H1 (cell line): ENCODE measurements at regions not wholly inside any gene's neighbourhood (a gene's known extent, or its start where the extent isn't known, plus 50 kb on each side); places are given as distances from the start of the nearest gene placed in this dataset.

Source experiments
- CTCF ChIA-PET: fragments of 300-600 bp; sonication (Branson Sonifier 250); formaldehyde crosslinking; loops from one replicate; lab custom pipeline; 2021; ENCODE audit not compliant: partially characterized antibody; lab: Charles Lee
- POLR2A ChIA-PET: fragments of 300-600 bp; sonication (Branson Sonifier 250); formaldehyde crosslinking; loops from one replicate; lab custom pipeline; 2021; ENCODE audit warnings: inconsistent platforms; ENCODE audit not compliant: partially characterized antibody; lab: Charles Lee
- DNase-seq, 2 experiments: peaks; one replicate each; pipeline versions ENCODE4 v3.0.0 to v3.0.0-alpha.2; 2010 to 2022; ENCODE audit warnings: low spot score in 2 of 2, low read depth in 1 of 2, mixed read lengths in 1 of 2
- FAIRE-seq: peaks from 2 replicates; lab custom pipeline; 2011; peaks lifted over from hg19 to GRCh38; lab: Jason Lieb, UNC
- H2AFZ ChIP-seq: 2 replicates; pipeline ENCODE4 v1.8.1; 2012; ENCODE audit warnings: low read length, inconsistent platforms
- H2AK5ac ChIP-seq: 2 replicates; pipeline ENCODE4 v1.6.1; 2013; ENCODE audit warnings: low read depth, low read length
- H2BK120ac ChIP-seq: replicated peaks from 2 replicates; pipeline ENCODE3; 2013; ENCODE audit warnings: low read depth, low read length, inconsistent platforms
- H2BK12ac ChIP-seq: 2 replicates; pipeline ENCODE4 v1.6.1; 2013; ENCODE audit warnings: low read depth, low read length
- H2BK15ac ChIP-seq: 2 replicates; pipeline ENCODE4 v1.6.1; 2013; ENCODE audit warnings: low read length
- H2BK20ac ChIP-seq: 2 replicates; pipeline ENCODE4 v1.6.1; 2013; ENCODE audit warnings: low read length
- H2BK5ac ChIP-seq: 2 replicates; pipeline ENCODE4 v1.6.1; 2013; ENCODE audit warnings: low read depth, low read length
- H3K14ac ChIP-seq: 2 replicates; pipeline ENCODE4 v1.6.1; 2013; ENCODE audit warnings: inconsistent platforms; ENCODE audit not compliant: insufficient read length
- H3K18ac ChIP-seq: 2 replicates; pipeline ENCODE4 v1.6.1; 2013; ENCODE audit warnings: low read length; ENCODE audit errors: extremely low read depth
- H3K23ac ChIP-seq: 2 replicates; pipeline ENCODE4 v1.6.1; 2013; ENCODE audit warnings: inconsistent platforms; ENCODE audit not compliant: insufficient read length
- H3K23me2 ChIP-seq: 2 replicates; pipeline ENCODE4 v1.6.1; 2013; ENCODE audit warnings: low read depth, low read length
- H3K27ac ChIP-seq: 2 replicates; pipeline ENCODE4 v1.6.1; 2011; ENCODE audit warnings: low read depth, low read length, inconsistent platforms
- H3K27me3 ChIP-seq, 4 experiments: replicated peaks in 1 of 4; 1 replicate in 1 of 4; 2 replicates in 3 of 4; pipeline versions ENCODE4 v1.6.1 to v1.8.1; 2011 to 2013; ENCODE audit warnings: low read length in 3 of 4, mild to moderate bottlenecking in 3 of 4, inconsistent platforms in 2 of 4, mixed read lengths in 2 of 4, moderate library complexity in 1 of 4; ENCODE audit not compliant: control insufficient read depth in 3 of 4, insufficient read depth in 3 of 4; ENCODE audit errors: extremely low read depth in 1 of 4
- H3K36me3 ChIP-seq, 4 experiments: 2 replicates each; pipeline versions ENCODE4 v1.6.1 to v1.8.1; 2011 to 2013; ENCODE audit warnings: mild to moderate bottlenecking in 4 of 4, low read length in 3 of 4, moderate library complexity in 2 of 4, control low read depth in 1 of 4, inconsistent platforms in 1 of 4; ENCODE audit not compliant: insufficient read depth in 4 of 4, control insufficient read depth in 2 of 4
- H3K4ac ChIP-seq: replicated peaks from 2 replicates; pipeline ENCODE3; 2013; ENCODE audit warnings: low read length, low read depth, mixed read lengths, inconsistent platforms; ENCODE audit not compliant: insufficient read length
- H3K4me1 ChIP-seq, 4 experiments: replicated peaks in 1 of 4; 1 replicate in 1 of 4; 2 replicates in 3 of 4; pipeline versions ENCODE4 v1.6.1 to v1.8.1; 2011 to 2013; ENCODE audit warnings: low read length in 3 of 4, inconsistent platforms in 2 of 4, mixed read lengths in 1 of 4; ENCODE audit not compliant: insufficient read depth in 4 of 4, control insufficient read depth in 3 of 4
- H3K4me2 ChIP-seq, 2 experiments: 2 replicates each; pipeline versions ENCODE4 v1.6.1 to v1.8.1; 2011 to 2013; ENCODE audit warnings: low read depth in 2 of 2, low read length in 2 of 2, control low read depth in 1 of 2, inconsistent platforms in 1 of 2, mild to moderate bottlenecking in 1 of 2; ENCODE audit not compliant: insufficient read depth in 1 of 2
- H3K4me3 ChIP-seq, 4 experiments: fragments of 200-600, 300-600 bp in 1 of 4; sonication (generic), shearing (Covaris generic), sonication (Bioruptor Twin) in 1 of 4; 2 replicates each; pipeline versions ENCODE4 v1.5.1 to v1.8.1; 2011 to 2016; ENCODE audit warnings: low read length in 4 of 4, low read depth in 3 of 4, control low read depth in 2 of 4, inconsistent platforms in 2 of 4, mild to moderate bottlenecking in 2 of 4, mixed read lengths in 1 of 4, moderate library complexity in 1 of 4; ENCODE audit not compliant: insufficient read depth in 2 of 4; ENCODE audit errors: extremely low read depth in 1 of 4
- H3K56ac ChIP-seq: replicated peaks from 2 replicates; pipeline ENCODE3; 2013; ENCODE audit warnings: low read depth, mild to moderate bottlenecking, mixed read lengths, low read length, inconsistent platforms; ENCODE audit not compliant: insufficient read length
- H3K79me1 ChIP-seq: 2 replicates; pipeline ENCODE4 v1.6.1; 2013; ENCODE audit warnings: low read depth, low read length, control low read depth
- H3K79me2 ChIP-seq, 2 experiments: 2 replicates each; pipeline versions ENCODE4 v1.6.1 to v1.8.1; 2012 to 2013; ENCODE audit warnings: low read length in 2 of 2, mild to moderate bottlenecking in 2 of 2, inconsistent platforms in 1 of 2; ENCODE audit not compliant: insufficient read depth in 2 of 2, control insufficient read depth in 1 of 2
- H3K9ac ChIP-seq, 4 experiments: replicated peaks in 1 of 4; 1 replicate in 1 of 4; 2 replicates in 3 of 4; pipeline versions ENCODE4 v1.6.1 to v1.8.1; 2011 to 2013; ENCODE audit warnings: low read depth in 3 of 4, low read length in 3 of 4, control low read depth in 2 of 4, mild to moderate bottlenecking in 2 of 4, moderate library complexity in 2 of 4, inconsistent platforms in 1 of 4; ENCODE audit errors: extremely low read depth in 1 of 4
- H3K9me3 ChIP-seq, 2 experiments: 2 replicates each; pipeline versions ENCODE4 v1.6.1 to v1.8.1; 2012 to 2013; ENCODE audit warnings: mild to moderate bottlenecking in 2 of 2, moderate library complexity in 2 of 2, control low read depth in 1 of 2, inconsistent platforms in 1 of 2, low read depth in 1 of 2, low read length in 1 of 2, mixed read lengths in 1 of 2; ENCODE audit not compliant: insufficient read depth in 2 of 2
- H4K20me1 ChIP-seq, 2 experiments: replicated peaks in 1 of 2; 2 replicates each; pipeline versions ENCODE3 to v1.8.1; 2011 to 2013; ENCODE audit warnings: inconsistent platforms in 2 of 2, low read length in 2 of 2, mild to moderate bottlenecking in 1 of 2; ENCODE audit not compliant: insufficient read depth in 2 of 2, control insufficient read depth in 1 of 2
- H4K5ac ChIP-seq: 2 replicates; pipeline ENCODE4 v1.6.1; 2013; ENCODE audit warnings: low read length, low read depth, mixed read lengths, inconsistent platforms; ENCODE audit not compliant: insufficient read length
- H4K8ac ChIP-seq: 2 replicates; pipeline ENCODE4 v1.8.0; 2013; ENCODE audit warnings: mild to moderate bottlenecking, moderate library complexity, low read length, inconsistent platforms; ENCODE audit not compliant: insufficient read depth; ENCODE audit errors: extremely low read depth
- H4K91ac ChIP-seq: replicated peaks from 2 replicates; pipeline ENCODE3; 2013; ENCODE audit warnings: low read length, mixed read lengths, inconsistent platforms; ENCODE audit not compliant: insufficient read length
- HDAC2 ChIP-seq, 2 experiments: fragments of 300-600 bp in 1 of 2; sonication (generic) in 1 of 2; IDR thresholded peaks; 2 replicates each; pipeline ENCODE4 v1.6.1; 2011 to 2012; ENCODE audit warnings: low read depth in 2 of 2, low read length in 2 of 2, mild to moderate bottlenecking in 2 of 2, moderate library complexity in 2 of 2, borderline replicate concordance in 1 of 2, inconsistent platforms in 1 of 2
- KDM4A ChIP-seq: IDR thresholded peaks from one replicate; pipeline ENCODE4 v1.7.1; 2012; ENCODE audit warnings: low read depth, mild to moderate bottlenecking, moderate library complexity, low read length, inconsistent platforms; ENCODE audit not compliant: severe bottlenecking
- SAP30 ChIP-seq: fragments of 300-600 bp; sonication (generic); IDR thresholded peaks from 2 replicates; pipeline ENCODE4 v1.7.1; 2012; ENCODE audit warnings: low read length, moderate library complexity, mild to moderate bottlenecking, inconsistent platforms; ENCODE audit not compliant: insufficient read depth, insufficient replicate concordance
- WGBS, 2 experiments: shearing (Covaris generic) in 1 of 2; methylation state at CpG; one replicate each; pipeline versions ENCODE4 v1.1.6 to v1.1.7; 2013 to 2015; ENCODE audit warnings: low lambda C conversion rate in 2 of 2, mixed read lengths in 2 of 2, inconsistent platforms in 1 of 2, low coverage in 1 of 2, missing lambda C conversion rate in 1 of 2; ENCODE audit not compliant: insufficient replicate concordance in 2 of 2, insufficient coverage in 1 of 2, insufficient read length in 1 of 2; ENCODE audit errors: extremely low coverage in 1 of 2, missing lambda C conversion rate in 1 of 2; 5-methylcytosine and 5-hydroxymethylcytosine counted together

DNA sequence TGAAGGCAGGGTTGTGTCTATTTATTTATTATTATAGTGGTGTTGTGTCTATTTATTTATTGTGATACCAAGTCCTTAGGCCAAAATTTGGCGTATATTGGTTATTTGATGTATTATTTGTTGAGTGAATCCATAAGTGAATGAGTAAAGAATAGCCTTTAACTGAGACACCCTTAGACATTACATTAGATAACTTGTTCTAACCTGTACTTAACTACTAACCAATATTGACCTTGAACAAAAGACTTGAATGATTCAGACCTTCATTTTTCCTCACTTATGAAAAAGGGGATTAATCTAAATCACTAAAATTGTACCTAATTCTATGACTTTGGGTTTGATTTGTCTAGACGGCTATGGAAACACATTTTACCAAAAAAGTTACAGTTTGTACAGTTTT lies 370.5 kb downstream of the JRKL start:
- POLR2A ChIA-PET: no interaction called here
- WGBS, 2 experiments: 94% methylated on average over 2 of the region's 2 CpGs; no CpG with 5 or more reads in 1 of the 2 experiments

More for the DNA sequence above, 370.5 kb downstream of the JRKL start:
- H4K8ac ChIP-seq: no peak overlapping the region
- no peak overlapping the region for H3K56ac ChIP-seq
- H2BK15ac ChIP-seq: no peak overlapping the region
- H3K79me1 ChIP-seq: no peaks in the 10 kb centered on the region
- no peaks in the 10 kb centered on the region for H3K4me1 ChIP-seq
- no peak overlapping the region for H2BK5ac ChIP-seq
- no peaks in the 10 kb centered on the region for H4K20me1 ChIP-seq
- no peak overlapping the region for H3K4me2 ChIP-seq
- H3K27ac ChIP-seq: no peak overlapping the region
- DNase-seq: no peak
- no peak overlapping the region for H2BK20ac ChIP-seq
- H3K4ac ChIP-seq: no peak overlapping the region
- H3K79me2 ChIP-seq: no peaks in the 10 kb centered on the region
- no peak overlapping the region for H4K5ac ChIP-seq
- H3K9ac ChIP-seq: no peak overlapping the region
- CTCF ChIA-PET: no interaction called here
- no peak overlapping the region for H3K23ac ChIP-seq
- H3K36me3 ChIP-seq: no peaks in the 10 kb centered on the region
- H3K4me3 ChIP-seq: no peak overlapping the region
- H3K23me2 ChIP-seq: no peaks in the 10 kb centered on the region
- H3K27me3 ChIP-seq: no peaks in the 10 kb centered on the region
- TF ChIP-seq KDM4A (no peak), SAP30 (no peak), HDAC2 (IDR thresholded peaks at IDR 0.05; ENCODE audit: borderline replicate concordance in 1 of 2, low read depth in 2 of 2, low read length in 2 of 2) (no peak)
- no peak overlapping the region for H2BK120ac ChIP-seq
- H3K9me3 ChIP-seq: no peaks in the 10 kb centered on the region
- no peak overlapping the region for H2BK12ac ChIP-seq
- no peak for FAIRE-seq
- H2AFZ ChIP-seq: no peak overlapping the region
- no peak overlapping the region for H4K91ac ChIP-seq
- no peak overlapping the region for H3K14ac ChIP-seq
- H2AK5ac ChIP-seq: no peak overlapping the region
- H3K18ac ChIP-seq: no peak overlapping the region
